HEK293 (cell line): ENCODE measurements at regions not wholly inside any gene's neighbourhood (a gene's known extent, or its start where the extent isn't known, plus 50 kb on each side); places are given as distances from the start of the nearest gene placed in this dataset.

Source experiments
- KLF10 ChIP-seq: fragments of 450-650 bp; IDR thresholded peaks from 2 replicates; pipeline ENCODE4 v1.5.1; 2018; ENCODE audit warnings: missing biosample characterization, mild to moderate bottlenecking, missing genetic modification characterization
- YY1 ChIP-seq: fragments of 450-650 bp; formaldehyde crosslinking; IDR thresholded peaks from 2 replicates; pipeline ENCODE4 v1.5.1; 2018; ENCODE audit warnings: missing biosample characterization, missing genetic modification characterization
- ZNF23 ChIP-seq: fragments of 450-650 bp; formaldehyde crosslinking; IDR thresholded peaks from 2 replicates; pipeline ENCODE4 v1.5.1; 2016; ENCODE audit warnings: missing biosample characterization, missing genetic modification characterization, borderline replicate concordance
- ZNF274 ChIP-seq, 2 experiments: fragments of 200-500 bp in 1 of 2; fragments of 450-650 bp in 1 of 2; sonication (Bioruptor generic) in 1 of 2; formaldehyde crosslinking in 1 of 2; IDR thresholded peaks; 2 replicates each; pipeline versions ENCODE4 v1.5.1 to v1.6.1; 2014 to 2016; ENCODE audit warnings: borderline replicate concordance in 1 of 2, inconsistent platforms in 1 of 2, low read length in 1 of 2, missing biosample characterization in 1 of 2, missing genetic modification characterization in 1 of 2
- ZNF423 ChIP-seq: fragments of 450-650 bp; formaldehyde crosslinking; IDR thresholded peaks from 2 replicates; pipeline ENCODE4 v1.5.1; 2016; ENCODE audit warnings: missing biosample characterization, missing genetic modification characterization
- ZNF510 ChIP-seq: fragments of 450-650 bp; formaldehyde crosslinking; IDR thresholded peaks from 2 replicates; pipeline ENCODE4 v1.5.1; 2018; ENCODE audit warnings: mild to moderate bottlenecking, missing genetic modification characterization, missing biosample characterization; ENCODE audit not compliant: insufficient replicate concordance
- TF ChIP-seq, protein P1 (sequence below): fragments of 450-650 bp; formaldehyde crosslinking; IDR thresholded peaks from 2 replicates; pipeline ENCODE4 v1.5.1; 2016; ENCODE audit warnings: missing biosample characterization, missing genetic modification characterization

GRCh38 chr12:91434081-91434480 is 251.5 kb upstream of the DCN start:
- TF ChIP-seq ZNF510 (tag by site-specific recombination) (no peak), KLF10 (tag by site-specific recombination) (no peak), YY1 (tag by site-specific recombination) (no peak), ZNF23 (tag by site-specific recombination) (no peak), ZNF423 (no peak), ZNF274 (IDR thresholded peaks at IDR 0.05; ENCODE audit: low read length) (no peak), ZNF274 (tag by site-specific recombination; IDR thresholded peaks at IDR 0.05; ENCODE audit: borderline replicate concordance) (no peak)
- TF ChIP-seq, protein P1, sequence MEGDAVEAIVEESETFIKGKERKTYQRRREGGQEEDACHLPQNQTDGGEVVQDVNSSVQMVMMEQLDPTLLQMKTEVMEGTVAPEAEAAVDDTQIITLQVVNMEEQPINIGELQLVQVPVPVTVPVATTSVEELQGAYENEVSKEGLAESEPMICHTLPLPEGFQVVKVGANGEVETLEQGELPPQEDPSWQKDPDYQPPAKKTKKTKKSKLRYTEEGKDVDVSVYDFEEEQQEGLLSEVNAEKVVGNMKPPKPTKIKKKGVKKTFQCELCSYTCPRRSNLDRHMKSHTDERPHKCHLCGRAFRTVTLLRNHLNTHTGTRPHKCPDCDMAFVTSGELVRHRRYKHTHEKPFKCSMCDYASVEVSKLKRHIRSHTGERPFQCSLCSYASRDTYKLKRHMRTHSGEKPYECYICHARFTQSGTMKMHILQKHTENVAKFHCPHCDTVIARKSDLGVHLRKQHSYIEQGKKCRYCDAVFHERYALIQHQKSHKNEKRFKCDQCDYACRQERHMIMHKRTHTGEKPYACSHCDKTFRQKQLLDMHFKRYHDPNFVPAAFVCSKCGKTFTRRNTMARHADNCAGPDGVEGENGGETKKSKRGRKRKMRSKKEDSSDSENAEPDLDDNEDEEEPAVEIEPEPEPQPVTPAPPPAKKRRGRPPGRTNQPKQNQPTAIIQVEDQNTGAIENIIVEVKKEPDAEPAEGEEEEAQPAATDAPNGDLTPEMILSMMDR (tag by site-specific recombination): no peak
